RCC 7860 (cell line): ENCODE measurements at regions not wholly inside any gene's neighbourhood (a gene's known extent, or its start where the extent isn't known, plus 50 kb on each side); places are given as distances from the start of the nearest gene placed in this dataset.
A peak's percentile ranks its signal among the peaks of the same experiment; 100 is the strongest.
"Not testable (repeated sequence)": the region's sequence is repeated elsewhere in the genome, so short reads cannot be mapped to it uniquely, and the experiment has no call there.

Experiments used
- DNase-seq: peaks from one replicate; pipeline ENCODE4 v3.0.0-alpha.2; 2015; ENCODE audit warnings: low spot score
- FAIRE-seq: peaks from 2 replicates; lab custom pipeline; 2012; peaks lifted over from hg19 to GRCh38; lab: Jason Lieb, UNC

DNA sequence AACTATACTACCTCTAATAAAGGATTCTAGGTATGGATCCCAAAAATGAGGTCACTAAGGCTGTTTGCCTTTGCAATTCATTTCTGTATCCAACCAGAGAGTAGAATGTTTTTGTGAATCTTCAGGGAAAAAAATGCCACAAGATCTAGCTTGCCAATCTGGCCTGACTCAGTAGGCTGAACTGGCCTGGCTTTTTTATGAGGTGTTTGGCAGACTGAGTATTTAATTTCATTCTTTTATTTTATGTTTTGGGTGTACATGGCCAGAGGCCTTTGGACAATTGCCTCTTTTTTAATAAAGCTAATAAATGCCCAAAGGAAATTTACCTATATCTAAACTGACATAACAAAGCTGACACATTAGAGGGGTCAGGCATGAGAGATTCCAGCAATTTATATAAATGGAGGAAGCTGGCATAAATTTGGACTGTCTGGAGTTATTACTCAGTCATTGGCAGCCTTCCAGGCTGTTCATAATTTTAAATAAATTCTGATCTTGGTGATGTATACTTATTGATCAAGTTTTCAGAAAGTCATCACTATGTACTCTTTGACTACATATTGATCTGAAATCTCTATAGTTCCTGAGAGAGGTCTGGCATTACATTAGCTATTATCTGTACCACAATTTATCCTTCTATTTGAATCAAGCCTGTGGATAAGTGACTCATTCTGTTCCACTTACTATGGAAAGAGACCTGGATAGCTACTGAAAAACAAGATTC lies 376.4 kb upstream of the NOCT start:
- FAIRE-seq (peak; percentile 78), DNase-seq (peak; percentile 44)

DNA sequence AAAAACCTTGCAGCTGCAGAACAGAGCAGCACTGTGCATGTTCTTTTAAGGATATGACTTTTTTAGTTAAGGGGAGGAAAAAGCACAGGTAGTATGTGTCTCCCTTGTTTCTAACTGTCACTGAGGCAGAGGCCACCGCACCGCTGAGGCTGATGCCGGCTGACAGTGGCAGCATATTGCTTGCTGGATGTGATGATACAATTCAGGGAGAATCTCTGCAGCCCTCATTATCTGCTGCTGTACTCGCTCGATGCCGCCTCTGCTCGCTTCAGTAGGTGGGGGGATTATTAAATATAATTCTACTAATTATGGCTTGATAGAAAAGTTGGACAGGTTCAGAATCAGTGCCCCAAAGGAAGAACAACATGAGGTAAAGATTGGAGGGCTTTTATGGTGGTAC lies 378.8 kb upstream of the NOCT start:
- FAIRE-seq = no peak

DNA sequence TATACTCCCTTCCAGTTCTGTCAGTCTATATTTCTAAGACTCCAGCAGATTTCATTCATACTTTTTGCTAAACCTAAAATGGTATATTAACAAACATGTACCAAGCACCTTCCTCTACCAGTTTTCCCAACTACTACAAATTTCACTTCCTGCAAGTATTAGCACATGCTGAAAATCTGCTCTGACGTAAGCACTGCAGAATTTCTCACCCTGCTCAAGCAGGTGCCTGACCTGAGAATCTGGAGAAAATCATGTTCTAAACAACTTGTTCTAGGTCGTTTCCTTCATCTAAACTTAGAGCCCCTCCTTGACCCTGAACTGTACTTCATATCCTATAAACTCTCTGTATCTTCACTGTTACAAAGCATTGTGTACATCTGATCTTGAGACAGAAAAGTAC lies 380.7 kb upstream of the NOCT start:
- DNase-seq (no peak), FAIRE-seq (no peak)

More for the DNA sequence above, 378.8 kb upstream of the NOCT start:
- no peak for DNase-seq

DNA sequence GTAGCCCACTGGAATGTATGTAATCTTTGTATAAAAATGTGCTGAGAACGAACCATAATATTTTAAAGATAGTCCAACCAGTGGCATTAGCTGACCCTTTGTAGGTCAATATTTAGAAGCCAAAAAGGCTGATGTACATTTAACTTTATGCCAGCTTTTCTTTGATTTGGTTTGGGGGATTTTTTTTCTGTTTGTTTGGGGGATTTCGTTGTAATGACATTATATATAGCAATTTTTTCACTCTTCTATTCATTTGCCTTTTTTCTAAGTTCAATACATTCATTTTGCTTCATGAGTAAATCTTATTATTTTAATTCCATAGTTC lies 382.0 kb upstream of the NOCT start:
- no peak for FAIRE-seq
- no peak for DNase-seq

DNA sequence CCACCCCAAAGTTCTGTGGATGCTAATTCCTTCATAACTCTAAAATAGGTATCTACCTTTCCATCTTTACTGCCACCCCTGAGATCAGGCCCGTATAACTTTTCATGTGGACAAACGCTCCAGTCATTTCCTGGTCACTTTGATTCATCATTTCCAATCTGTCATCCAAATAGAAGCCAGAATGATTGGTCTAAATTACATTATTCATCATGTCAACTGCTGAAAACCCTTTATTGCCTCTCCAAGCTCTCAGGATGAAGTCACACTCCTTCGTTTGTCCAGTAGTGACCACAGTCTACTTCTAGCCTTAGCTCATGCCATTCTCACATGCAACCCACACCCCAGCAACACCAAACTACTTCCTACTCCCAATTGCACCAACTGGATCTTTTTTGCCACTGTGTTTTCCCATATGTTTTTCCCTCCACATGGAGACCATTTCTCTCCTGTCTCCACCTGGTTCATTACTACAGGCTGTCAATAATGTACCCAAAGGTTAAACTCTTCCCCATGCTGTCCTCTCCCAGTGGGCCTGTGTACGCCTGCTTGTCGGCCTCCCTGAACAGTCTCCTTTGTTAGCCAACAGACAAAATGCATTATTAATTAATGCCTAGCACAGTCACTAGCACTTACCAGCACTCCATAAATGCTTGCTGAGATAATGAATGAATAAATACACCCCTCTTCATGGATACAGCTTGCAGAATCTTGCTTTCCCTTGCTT lies 382.6 kb upstream of the NOCT start:
- FAIRE-seq = no peak
- peak; percentile 71 for DNase-seq

DNA sequence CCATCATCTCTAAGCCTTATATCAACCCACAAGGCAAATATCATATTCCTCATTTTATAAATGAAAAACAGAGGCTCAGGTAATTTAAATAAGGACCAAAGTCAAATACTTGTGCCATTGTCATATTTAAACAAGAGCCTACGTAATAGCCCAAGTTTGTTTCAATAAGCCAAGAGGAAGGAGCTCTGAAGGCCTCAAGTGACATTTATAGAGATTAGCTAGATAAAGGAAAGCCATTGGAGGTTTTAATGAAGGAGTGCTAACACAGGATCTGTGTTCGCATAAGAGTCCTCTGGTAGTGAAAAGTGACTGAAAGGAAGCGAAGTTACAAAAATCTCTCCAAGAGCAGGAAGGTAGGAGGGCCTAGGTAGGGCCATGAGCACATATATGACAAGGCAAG lies 384.9 kb upstream of the NOCT start:
- DNase-seq (no peak), FAIRE-seq (no peak)

DNA sequence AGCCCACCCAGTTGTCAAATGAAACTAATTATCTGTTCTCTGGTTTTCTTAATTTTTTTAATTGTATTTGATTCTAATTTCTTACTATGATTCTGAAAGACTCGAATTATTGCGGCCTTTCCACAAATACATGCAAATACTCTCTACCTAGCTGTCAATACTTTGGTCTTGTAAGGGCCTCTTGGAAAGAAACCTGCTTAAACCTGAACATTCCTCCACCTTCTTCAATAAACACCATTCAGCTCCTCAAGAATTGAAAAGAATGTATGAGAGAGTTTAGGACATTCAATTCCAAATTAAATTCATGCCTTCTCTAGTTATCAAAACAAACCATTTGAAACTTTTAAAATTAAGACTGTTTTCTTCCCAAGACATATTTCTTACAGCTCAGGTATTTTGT lies 385.9 kb upstream of the NOCT start:
- DNase-seq = no peak
- no peak for FAIRE-seq

DNA sequence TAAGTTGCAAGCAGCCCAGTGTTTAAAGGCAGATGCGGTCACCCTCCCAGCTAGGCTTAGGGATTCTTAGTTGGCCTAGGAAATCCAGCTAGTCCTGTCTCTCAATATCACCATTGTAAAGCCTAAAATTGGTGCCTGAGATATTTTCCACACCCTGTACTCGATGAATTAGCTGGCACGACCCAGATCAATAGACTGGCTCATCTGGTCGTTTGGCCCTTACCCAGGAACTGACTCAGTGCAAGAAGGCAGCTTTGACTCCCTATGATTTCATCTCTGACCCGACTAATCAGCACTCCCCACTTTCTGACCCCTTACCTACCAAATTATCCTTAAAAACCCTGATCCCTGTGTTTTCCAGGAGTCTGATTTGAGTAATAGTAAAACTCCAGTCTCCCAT lies 384.9 kb upstream of the SLC7A11 start:
- DNase-seq = no peak
- no peak for FAIRE-seq

DNA sequence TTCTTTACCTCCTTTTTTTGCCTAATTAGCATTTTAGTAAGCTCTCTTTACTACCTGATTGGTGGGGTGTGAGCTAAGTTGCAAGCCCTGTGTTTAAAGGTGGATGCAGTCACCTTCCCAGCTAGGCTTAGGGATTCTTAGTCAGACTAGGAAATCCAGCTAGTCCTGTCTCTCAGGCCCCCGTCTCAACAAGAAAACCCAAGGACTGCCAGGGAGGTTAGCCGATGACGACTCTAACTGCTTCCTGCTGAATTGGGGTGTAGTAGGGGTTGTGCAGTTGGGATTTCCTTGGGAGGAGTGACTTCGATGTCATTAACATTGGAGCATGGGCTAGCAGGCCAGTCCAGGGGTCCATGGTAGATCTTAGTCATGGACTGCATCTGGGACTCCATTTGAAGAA lies 380.2 kb upstream of the SLC7A11 start:
- FAIRE-seq, DNase-seq: not testable (repeated sequence)

DNA sequence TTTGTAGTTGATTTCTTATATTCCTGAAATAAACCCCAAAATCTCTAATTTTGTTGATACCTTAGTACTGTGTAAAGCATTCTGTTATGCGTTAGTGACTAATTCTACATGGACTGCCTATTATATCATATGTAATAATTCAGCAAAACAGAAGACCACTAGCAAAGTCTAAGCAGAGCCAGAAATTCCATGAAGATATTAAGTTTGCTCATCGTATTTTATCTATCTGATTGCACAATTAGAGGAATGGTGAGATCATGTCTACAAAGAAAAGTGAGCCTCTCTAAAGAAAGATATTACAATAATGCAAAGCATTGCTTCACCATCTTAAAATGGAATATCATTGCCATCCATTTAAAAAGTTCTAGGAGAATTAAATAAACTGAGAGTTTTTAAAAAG lies 374.6 kb upstream of the SLC7A11 start:
- DNase-seq (no peak), FAIRE-seq (no peak)

DNA sequence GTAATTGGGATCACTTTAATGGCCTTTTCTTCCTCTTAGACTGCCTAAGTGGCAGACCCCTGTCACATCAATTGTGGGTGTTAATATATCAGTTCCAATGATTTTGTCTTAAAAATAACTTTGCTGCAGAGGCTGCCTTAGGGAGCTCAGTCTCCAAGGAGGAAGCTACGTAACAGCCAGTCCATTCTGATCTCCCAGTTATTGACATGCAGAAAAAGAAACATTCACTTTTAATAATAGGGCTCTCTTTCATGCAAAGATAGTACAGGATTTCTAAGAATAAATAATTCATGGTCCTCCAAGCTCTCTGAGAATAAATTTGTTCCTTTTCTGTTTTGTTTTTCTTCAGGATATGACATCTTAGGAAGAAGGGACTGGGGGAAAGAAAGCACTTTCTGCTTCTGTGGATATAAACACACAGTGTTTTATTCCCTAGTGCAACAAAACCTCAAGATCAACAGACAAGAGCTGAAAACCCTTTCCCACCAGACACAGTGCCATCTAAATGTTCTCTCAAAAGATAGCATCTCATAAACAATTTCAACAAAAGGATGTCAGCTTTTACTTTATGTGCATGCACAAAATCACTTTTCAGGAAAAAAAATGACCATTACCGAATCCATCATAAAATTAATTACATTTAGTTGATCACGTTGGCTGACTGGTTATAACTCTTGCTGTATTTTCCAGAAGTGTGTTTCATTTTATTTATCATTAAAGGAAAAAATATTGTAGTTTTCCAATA lies 372.4 kb upstream of the SLC7A11 start:
- FAIRE-seq = no peak
- DNase-seq = no peak

DNA sequence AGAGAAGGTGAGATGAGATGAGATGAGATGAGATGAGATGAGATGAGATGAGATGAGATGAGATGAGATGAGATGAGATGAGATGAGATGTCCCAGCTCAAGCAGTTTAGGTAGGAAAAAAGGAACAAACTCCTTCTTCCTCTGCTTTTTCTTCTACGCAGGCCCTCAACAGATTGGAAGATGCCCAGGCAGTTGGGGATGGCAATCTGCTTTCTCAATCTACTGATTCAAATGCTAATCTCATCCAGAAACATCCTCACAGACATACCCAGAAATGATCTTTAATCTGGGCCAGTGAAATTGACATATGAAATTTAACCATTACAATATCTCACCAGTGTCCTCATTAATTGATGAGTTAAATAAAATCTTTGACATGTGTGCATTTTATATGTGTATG lies 370.3 kb upstream of the SLC7A11 start:
- DNase-seq = no peak
- no peak for FAIRE-seq

DNA sequence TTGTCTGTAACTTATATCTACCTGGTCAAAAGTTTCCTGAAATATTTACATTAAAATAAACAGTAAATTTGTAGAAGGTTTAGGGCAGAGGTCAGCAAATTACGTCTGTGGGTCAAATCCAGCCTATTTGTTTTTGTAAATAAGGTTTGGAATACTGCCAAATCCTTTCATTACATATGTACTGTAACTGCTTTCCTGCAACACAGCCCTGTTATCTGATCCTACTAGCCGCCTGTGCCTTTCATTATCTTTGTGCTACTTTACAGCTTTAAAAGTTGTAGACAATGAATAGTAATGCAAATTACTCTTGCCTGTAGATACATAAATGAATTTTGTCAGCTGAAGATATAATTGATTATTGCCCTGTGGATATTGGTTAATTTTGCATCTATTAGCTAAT lies 369.6 kb upstream of the SLC7A11 start:
- FAIRE-seq (no peak), DNase-seq (no peak)

DNA sequence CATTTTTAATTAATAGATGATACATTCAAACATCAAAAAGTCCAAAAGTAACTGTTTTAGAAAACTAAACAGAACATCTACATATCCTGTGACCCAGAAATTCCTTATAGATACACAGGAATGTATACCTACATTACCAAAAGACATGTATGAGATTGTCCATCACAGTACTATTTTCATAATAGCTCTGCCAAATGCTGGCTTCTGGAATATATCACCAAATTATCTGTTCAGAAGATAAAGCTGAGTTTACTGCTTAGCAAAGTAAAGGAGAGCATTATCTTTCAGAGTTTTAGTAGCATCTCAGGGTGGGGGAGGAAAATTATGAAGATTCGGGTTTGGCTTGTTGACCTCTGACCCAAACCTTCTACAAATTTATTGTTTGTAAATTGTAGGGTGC lies 368.9 kb upstream of the SLC7A11 start:
- no peak for FAIRE-seq
- no peak for DNase-seq

DNA sequence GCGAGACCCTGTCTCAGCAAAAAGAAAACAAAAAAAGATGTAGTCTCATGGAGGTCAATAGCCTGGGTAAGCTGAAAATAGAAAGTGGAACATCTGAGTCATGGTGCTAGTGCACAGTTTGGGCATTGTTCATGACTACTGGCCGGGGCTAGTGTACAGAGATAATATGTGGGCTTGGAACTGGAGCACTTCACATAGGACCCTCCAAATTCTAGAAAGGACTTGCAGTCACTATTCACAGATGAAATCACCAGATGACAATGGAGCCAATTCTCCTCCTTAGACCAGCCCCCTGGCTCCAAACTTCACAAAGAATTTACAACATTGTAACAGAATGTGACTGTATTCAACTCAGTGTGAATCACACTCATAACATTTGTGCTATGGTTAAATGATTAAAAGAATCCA lies 367.8 kb upstream of the SLC7A11 start:
- FAIRE-seq (peak; percentile 74), DNase-seq (peak; percentile 66)

DNA sequence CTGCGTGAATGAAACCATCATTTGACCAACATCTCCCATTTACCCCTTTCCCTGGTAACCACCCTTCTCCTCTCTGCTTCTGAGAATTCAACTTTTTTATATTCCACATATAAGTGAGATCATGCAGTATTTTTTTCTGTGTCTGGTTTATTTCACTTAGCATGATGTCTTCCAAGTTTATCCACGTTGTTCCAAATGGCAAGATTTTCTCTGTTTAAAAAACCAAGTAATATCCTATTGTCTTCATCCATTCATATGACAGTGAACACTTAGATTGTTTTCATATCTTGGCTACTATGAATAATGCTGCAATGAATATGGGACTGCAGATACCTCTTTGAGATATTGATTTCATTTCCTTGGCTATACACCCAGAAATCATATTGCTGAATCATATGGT lies 362.4 kb upstream of the SLC7A11 start:
- DNase-seq = no peak
- no peak for FAIRE-seq

DNA sequence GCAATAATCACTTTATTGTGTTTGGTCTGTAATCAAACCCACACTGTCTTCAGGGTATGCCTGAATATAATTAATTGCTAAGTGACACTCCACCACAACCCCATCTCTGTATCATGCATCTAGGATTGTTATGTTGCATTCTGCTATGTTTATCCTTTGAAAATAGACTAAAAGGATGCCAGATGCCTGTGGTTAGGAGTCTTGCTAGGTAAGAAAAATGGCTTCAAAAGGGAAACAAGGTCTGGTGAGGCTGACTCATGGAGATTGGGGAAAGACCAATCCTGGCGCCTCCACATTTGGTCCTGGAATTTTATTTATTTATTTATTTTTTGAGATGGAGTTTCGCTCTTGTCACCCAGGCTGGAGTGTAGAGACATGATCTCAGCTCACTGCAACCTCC lies 360.5 kb upstream of the SLC7A11 start:
- no peak for FAIRE-seq
- DNase-seq = no peak

DNA sequence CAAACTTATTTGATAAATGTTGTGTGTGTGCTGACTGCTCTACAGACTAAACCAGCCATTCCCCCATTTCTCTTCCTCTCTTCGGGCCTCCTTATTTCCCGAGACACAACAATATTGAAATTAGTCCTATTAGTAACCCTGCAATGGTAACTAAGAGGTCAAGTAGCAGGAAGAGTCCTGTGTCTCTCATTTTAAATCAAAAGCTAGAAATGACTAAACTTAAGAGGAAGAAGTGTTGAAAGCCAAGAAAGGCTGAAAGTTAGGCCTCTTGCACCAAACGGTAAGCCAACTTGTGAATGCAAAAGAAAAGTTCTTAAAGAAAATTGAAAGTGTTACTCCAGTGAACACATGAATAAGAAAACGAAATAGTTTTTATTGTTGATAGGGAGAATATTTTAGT lies 357.8 kb upstream of the SLC7A11 start:
- DNase-seq (no peak), FAIRE-seq (no peak)

DNA sequence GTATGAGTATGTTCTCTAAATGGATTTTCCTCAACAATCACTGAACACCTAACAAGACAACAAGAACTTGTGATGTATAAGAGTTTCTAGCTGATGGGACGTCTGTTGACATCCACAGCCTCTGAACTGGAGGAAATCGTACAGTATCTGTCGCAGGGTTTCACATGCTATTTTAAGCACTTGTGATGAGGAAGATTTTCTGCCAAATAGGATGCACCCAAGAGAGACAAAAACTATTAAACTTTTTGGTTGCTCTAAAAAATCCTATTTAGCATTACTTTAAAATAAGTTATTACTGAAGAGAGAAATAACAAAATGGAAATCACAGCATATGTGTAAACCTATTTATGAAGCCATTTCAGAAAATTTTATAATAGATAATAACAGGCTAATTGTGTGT lies 356.1 kb upstream of the SLC7A11 start:
- FAIRE-seq = no peak
- DNase-seq = no peak

DNA sequence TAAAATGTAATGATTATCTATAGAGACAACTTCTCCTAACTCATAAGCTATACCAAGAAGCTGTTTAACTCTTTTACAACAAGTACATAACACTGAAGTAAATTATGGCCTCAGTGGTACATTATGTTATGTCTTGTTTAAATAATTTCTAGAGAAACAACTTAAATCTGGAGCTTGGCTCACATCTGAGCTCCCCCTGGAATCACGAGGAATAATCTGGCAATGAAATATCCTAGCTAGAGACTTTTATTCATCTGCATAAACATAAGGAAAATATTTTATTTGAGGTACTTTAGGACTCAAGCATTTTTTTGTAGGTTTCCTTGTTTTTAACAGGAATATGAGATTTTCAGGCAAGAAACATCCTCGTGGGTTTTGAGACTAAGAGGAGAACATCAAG lies 354.7 kb upstream of the SLC7A11 start:
- DNase-seq (no peak), FAIRE-seq (no peak)

DNA sequence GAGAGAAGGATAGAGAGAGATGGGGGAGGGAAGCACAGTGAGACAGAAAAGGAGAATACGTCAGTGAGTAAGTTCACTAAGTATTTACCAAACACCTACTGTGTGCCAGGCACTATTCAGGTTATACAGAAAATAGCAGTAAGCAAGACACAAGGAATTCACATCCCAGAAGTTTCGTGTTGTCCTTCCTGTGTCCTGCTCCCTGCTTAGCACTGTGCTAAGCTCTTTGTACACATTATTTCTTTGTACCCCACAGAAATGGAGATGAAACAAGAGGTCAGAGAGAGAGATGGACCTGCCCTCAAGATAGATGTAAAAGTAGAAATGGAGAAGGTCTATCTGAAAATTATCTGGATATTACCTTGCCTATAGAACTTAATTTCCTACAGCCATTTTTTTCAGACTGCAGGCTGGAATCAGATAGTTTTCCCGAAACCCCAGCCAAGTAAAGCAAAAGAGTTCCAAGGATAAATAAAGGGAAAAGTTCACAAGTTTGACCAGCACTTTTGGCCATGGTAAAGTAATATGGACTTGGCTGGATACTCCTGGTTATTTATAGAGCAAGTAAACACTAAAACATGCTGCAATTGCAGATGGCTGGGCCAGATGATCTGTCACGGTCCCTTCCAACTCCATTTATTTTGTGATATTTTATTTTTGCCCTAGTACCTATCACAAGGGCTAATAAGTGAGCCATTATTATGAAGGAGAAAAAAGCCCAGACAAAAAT lies 353.7 kb upstream of the SLC7A11 start:
- DNase-seq (no peak), FAIRE-seq (no peak)
